Endothelial cell (in vitro differentiated cells): ENCODE measurements at regions not wholly inside any gene's neighbourhood (a gene's known extent, or its start where the extent isn't known, plus 50 kb on each side); places are given as distances from the start of the nearest gene placed in this dataset.

Experiments
- DNase-seq: peaks from one replicate; pipeline ENCODE4 v3.0.0; 2021; ENCODE audit warnings: low spot score
- H3K27ac Mint-ChIP-seq: one replicate; pipeline ENCODE4 v1.8.0; 2021; ENCODE audit warnings: mixed read lengths, inconsistent platforms; ENCODE audit not compliant: unreplicated experiment
- H3K27me3 Mint-ChIP-seq: one replicate; pipeline ENCODE4 v1.8.0; 2021; ENCODE audit warnings: mild to moderate bottlenecking, moderate library complexity, mixed read lengths, inconsistent platforms; ENCODE audit not compliant: unreplicated experiment
- H3K36me3 Mint-ChIP-seq: one replicate; pipeline ENCODE4 v1.8.0; 2021; ENCODE audit warnings: mild to moderate bottlenecking, low read depth, mixed read lengths, inconsistent platforms; ENCODE audit not compliant: unreplicated experiment
- H3K4me1 Mint-ChIP-seq: one replicate; pipeline ENCODE4 v1.8.0; 2021; ENCODE audit warnings: mild to moderate bottlenecking, mixed read lengths, inconsistent platforms; ENCODE audit not compliant: unreplicated experiment
- H3K4me3 Mint-ChIP-seq: one replicate; pipeline ENCODE4 v1.8.0; 2021; ENCODE audit warnings: mild to moderate bottlenecking, mixed read lengths, inconsistent platforms; ENCODE audit not compliant: unreplicated experiment
- H3K9me3 Mint-ChIP-seq: one replicate; pipeline ENCODE4 v1.8.0; 2021; ENCODE audit warnings: mixed read lengths, inconsistent platforms; ENCODE audit not compliant: unreplicated experiment
- TF ChIP-seq, protein P1 (sequence below): fragments of 200-600 bp; sonication (generic); IDR thresholded peaks from one replicate; pipeline ENCODE4 v1.5.0; 2021; ENCODE audit warnings: antibody characterized with exemption; ENCODE audit not compliant: unreplicated experiment

DNA sequence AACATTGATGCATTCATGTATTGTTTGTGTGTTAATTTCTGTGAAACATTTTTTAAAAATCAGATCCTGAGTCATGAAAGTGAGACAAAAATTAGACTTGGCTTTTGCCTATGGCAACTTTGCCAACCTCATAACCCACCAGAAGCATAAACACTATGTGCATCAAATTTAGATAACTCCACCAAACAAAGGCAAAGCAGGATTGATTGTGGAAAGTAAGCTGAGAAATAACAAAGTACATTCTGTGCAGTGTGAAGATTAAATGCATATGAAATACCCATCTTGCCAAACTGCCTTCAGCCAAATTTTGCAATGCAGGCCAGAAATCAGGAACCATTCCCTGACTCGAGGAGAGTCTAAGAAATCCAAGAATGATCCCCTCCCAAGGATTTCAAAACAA, 493.4 kb downstream of the AJAP1 start:
- H3K9me3 Mint-ChIP-seq = no peaks in the 10 kb centered on the region
- TF ChIP-seq, protein P1, sequence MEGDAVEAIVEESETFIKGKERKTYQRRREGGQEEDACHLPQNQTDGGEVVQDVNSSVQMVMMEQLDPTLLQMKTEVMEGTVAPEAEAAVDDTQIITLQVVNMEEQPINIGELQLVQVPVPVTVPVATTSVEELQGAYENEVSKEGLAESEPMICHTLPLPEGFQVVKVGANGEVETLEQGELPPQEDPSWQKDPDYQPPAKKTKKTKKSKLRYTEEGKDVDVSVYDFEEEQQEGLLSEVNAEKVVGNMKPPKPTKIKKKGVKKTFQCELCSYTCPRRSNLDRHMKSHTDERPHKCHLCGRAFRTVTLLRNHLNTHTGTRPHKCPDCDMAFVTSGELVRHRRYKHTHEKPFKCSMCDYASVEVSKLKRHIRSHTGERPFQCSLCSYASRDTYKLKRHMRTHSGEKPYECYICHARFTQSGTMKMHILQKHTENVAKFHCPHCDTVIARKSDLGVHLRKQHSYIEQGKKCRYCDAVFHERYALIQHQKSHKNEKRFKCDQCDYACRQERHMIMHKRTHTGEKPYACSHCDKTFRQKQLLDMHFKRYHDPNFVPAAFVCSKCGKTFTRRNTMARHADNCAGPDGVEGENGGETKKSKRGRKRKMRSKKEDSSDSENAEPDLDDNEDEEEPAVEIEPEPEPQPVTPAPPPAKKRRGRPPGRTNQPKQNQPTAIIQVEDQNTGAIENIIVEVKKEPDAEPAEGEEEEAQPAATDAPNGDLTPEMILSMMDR = no peak
- H3K36me3 Mint-ChIP-seq = no peaks in the 10 kb centered on the region
- H3K27me3 Mint-ChIP-seq = peaks cover 4% of the 10 kb centered on the region
- no peak overlapping the region for H3K4me3 Mint-ChIP-seq
- H3K27ac Mint-ChIP-seq = no peak overlapping the region
- H3K4me1 Mint-ChIP-seq = peaks cover 5% of the 10 kb centered on the region
- no peak for DNase-seq

- Mint-ChIP-seq H3K9me3 (no peaks in the 10 kb centered on the region), H3K4me1 (peaks cover 5% of the 10 kb centered on the region), H3K27ac (no peak overlapping the region), H3K4me3 (no peak overlapping the region), H3K36me3 (no peaks in the 10 kb centered on the region), H3K27me3 (peaks cover 4% of the 10 kb centered on the region)
- TF ChIP-seq, protein P1 = no peak
- DNase-seq = no peak
Observed at GRCh38 chr1:5142389-5142788, 488.0 kb downstream of the AJAP1 start.

DNA sequence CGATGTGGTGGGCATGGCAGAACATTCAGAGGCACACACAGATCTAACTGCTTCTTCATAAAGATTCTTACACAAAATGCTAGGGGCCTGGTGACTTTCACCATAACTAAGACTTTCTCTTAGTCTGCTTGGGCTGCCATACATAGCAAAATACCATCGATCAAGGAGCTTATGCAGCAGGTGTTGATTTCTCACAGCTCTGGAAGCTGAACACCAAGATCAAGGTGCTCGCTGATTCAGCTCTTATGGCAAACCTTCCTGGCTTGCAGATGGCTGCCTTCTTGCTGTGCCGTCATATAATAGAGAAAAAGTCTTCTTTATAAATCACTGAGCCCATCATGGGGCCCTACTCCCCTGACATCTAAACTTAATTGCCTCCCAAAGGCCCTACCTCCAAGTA, 487.3 kb downstream of the AJAP1 start:
- Mint-ChIP-seq H3K9me3 (no peaks in the 10 kb centered on the region), H3K27me3 (peaks cover 4% of the 10 kb centered on the region), H3K4me3 (no peak overlapping the region), H3K27ac (no peak overlapping the region), H3K36me3 (no peaks in the 10 kb centered on the region), H3K4me1 (peaks cover 5% of the 10 kb centered on the region)
- no peak for DNase-seq
- TF ChIP-seq, protein P1 = no peak

- no peak for DNase-seq
- no peaks in the 10 kb centered on the region for H3K36me3 Mint-ChIP-seq
- peaks cover 5% of the 10 kb centered on the region for H3K4me1 Mint-ChIP-seq
- no peak overlapping the region for H3K27ac Mint-ChIP-seq
- TF ChIP-seq, protein P1 = no peak
- H3K9me3 Mint-ChIP-seq = no peaks in the 10 kb centered on the region
- H3K27me3 Mint-ChIP-seq = peaks cover 4% of the 10 kb centered on the region
- no peak overlapping the region for H3K4me3 Mint-ChIP-seq
Observed at GRCh38 chr1:5140962-5141361, 486.6 kb downstream of the AJAP1 start.

GRCh38 chr1:5140136-5140535, 485.7 kb downstream of the AJAP1 start:
- TF ChIP-seq, protein P1 = no peak
- Mint-ChIP-seq H3K27ac (no peak overlapping the region), H3K4me1 (peaks cover 5% of the 10 kb centered on the region), H3K36me3 (no peaks in the 10 kb centered on the region), H3K4me3 (no peak overlapping the region), H3K27me3 (peaks cover 4% of the 10 kb centered on the region), H3K9me3 (no peaks in the 10 kb centered on the region)
- DNase-seq = no peak
